DND-41 (cell line): ENCODE measurements at regions not wholly inside any gene's neighbourhood (a gene's known extent, or its start where the extent isn't known, plus 50 kb on each side); places are given as distances from the start of the nearest gene placed in this dataset.

ENCODE experiments used
- ATAC-seq: fragments of 200-7000 bp; cut with Tn5 transposase; 3 replicates; pipeline ENCODE4 v1.9.1; 2021; ENCODE audit warnings: low read depth; ENCODE audit not compliant: insufficient read depth
- DNase-seq: peaks from one replicate; pipeline ENCODE4 v3.0.0-alpha.2; 2020
- H2AFZ ChIP-seq: 2 replicates; pipeline ENCODE4 v1.6.0; 2012; ENCODE audit warnings: low read depth, low read length
- H3K27ac ChIP-seq: 2 replicates; pipeline ENCODE4 v1.5.1; 2012; ENCODE audit warnings: low read length, inconsistent platforms
- H3K27me3 ChIP-seq: fragments of 200-600 bp; sonication (generic); 2 replicates; pipeline ENCODE4 v1.6.0; 2012; ENCODE audit warnings: low read length, mild to moderate bottlenecking, inconsistent platforms; ENCODE audit not compliant: insufficient read depth, poor library complexity
- H3K36me3 ChIP-seq: 2 replicates; pipeline ENCODE4 v1.5.1; 2012; ENCODE audit warnings: low read length, inconsistent platforms; ENCODE audit not compliant: insufficient read depth
- H3K4me1 ChIP-seq: 2 replicates; pipeline ENCODE4 v1.5.1; 2012; ENCODE audit warnings: mild to moderate bottlenecking, low read length; ENCODE audit not compliant: insufficient read depth
- H3K4me2 ChIP-seq: 2 replicates; pipeline ENCODE4 v1.6.0; 2012; ENCODE audit warnings: mild to moderate bottlenecking, moderate library complexity, low read length, inconsistent platforms; ENCODE audit not compliant: insufficient read depth
- H3K4me3 ChIP-seq, 2 experiments: fragments of 200-600 bp in 1 of 2; shearing (Covaris generic) in 1 of 2; 2 replicates each; pipeline ENCODE4 v1.5.1; 2012 to 2016; ENCODE audit warnings: inconsistent platforms in 2 of 2, low read length in 2 of 2, mild to moderate bottlenecking in 2 of 2, low read depth in 1 of 2, moderate library complexity in 1 of 2
- H3K79me2 ChIP-seq: 2 replicates; pipeline ENCODE4 v1.6.0; 2012; ENCODE audit warnings: low read length, inconsistent platforms; ENCODE audit not compliant: insufficient read depth
- H3K9ac ChIP-seq: 2 replicates; pipeline ENCODE4 v1.6.0; 2012; ENCODE audit warnings: low read depth, mild to moderate bottlenecking, inconsistent platforms, low read length, moderate library complexity
- H3K9me3 ChIP-seq: 2 replicates; pipeline ENCODE4 v1.5.1; 2012; ENCODE audit warnings: low read length, moderate library complexity, mild to moderate bottlenecking, inconsistent platforms; ENCODE audit not compliant: insufficient read depth, severe bottlenecking
- H4K20me1 ChIP-seq: 2 replicates; pipeline ENCODE4 v1.6.0; 2012; ENCODE audit warnings: low read length; ENCODE audit not compliant: insufficient read depth
- CTCF ChIP-seq: IDR thresholded peaks from 2 replicates; pipeline ENCODE4 v1.5.1; 2012; ENCODE audit warnings: borderline replicate concordance, low read length, moderate library complexity, mild to moderate bottlenecking; ENCODE audit not compliant: poor library complexity, severe bottlenecking; ENCODE audit errors: extremely low read depth
- EZH2 ChIP-seq: IDR thresholded peaks from 3 replicates; pipeline ENCODE4 v1.6.1; 2012; ENCODE audit warnings: borderline replicate concordance, low read depth, mild to moderate bottlenecking, moderate library complexity, low read length, inconsistent platforms; ENCODE audit not compliant: severe bottlenecking

- H3K4me3 ChIP-seq: no peak overlapping the region
- H3K4me1 ChIP-seq: no peaks in the 10 kb centered on the region
- ATAC-seq (no peak), DNase-seq (no peak)
- H3K27me3 ChIP-seq: no peaks in the 10 kb centered on the region
- TF ChIP-seq CTCF (no peak), EZH2 (no peak)
- H3K9ac ChIP-seq: no peak overlapping the region
- H3K27ac ChIP-seq: no peak overlapping the region
- no peaks in the 10 kb centered on the region for H3K36me3 ChIP-seq
- no peaks in the 10 kb centered on the region for H3K79me2 ChIP-seq
- no peak overlapping the region for H3K4me2 ChIP-seq
- no peaks in the 10 kb centered on the region for H4K20me1 ChIP-seq
- H3K9me3 ChIP-seq: no peaks in the 10 kb centered on the region
- H2AFZ ChIP-seq: no peak overlapping the region
Observed at GRCh38 chr13:107421028-107421427, 794.3 kb downstream of the LIG4 start.

- no peak overlapping the region for H2AFZ ChIP-seq
- no peaks in the 10 kb centered on the region for H3K9me3 ChIP-seq
- H3K4me1 ChIP-seq: no peaks in the 10 kb centered on the region
- no peaks in the 10 kb centered on the region for H4K20me1 ChIP-seq
- DNase-seq (no peak), ATAC-seq (no peak)
- H3K27ac ChIP-seq: no peak overlapping the region
- no peaks in the 10 kb centered on the region for H3K79me2 ChIP-seq
- no peak for TF ChIP-seq EZH2
- no peak for TF ChIP-seq CTCF
- H3K9ac ChIP-seq: no peak overlapping the region
- no peaks in the 10 kb centered on the region for H3K27me3 ChIP-seq
- H3K4me3 ChIP-seq: no peak overlapping the region
- H3K36me3 ChIP-seq: no peaks in the 10 kb centered on the region
- no peak overlapping the region for H3K4me2 ChIP-seq
Observed at GRCh38 chr13:107413005-107413404, 802.3 kb downstream of the LIG4 start.

- Histone ChIP-seq H3K9ac (no peak overlapping the region), H3K27ac (no peak overlapping the region), H2AFZ (no peak overlapping the region), H3K4me2 (no peak overlapping the region), H3K9me3 (no peaks in the 10 kb centered on the region), H3K36me3 (no peaks in the 10 kb centered on the region), H3K4me3 (no peak overlapping the region), H3K27me3 (no peaks in the 10 kb centered on the region), H3K4me1 (no peaks in the 10 kb centered on the region), H3K79me2 (no peaks in the 10 kb centered on the region), H4K20me1 (no peaks in the 10 kb centered on the region)
- ATAC-seq (no peak), DNase-seq (no peak)
- no peak for TF ChIP-seq EZH2
- TF ChIP-seq CTCF: no peak
Observed at GRCh38 chr13:107407074-107407473, 808.3 kb downstream of the LIG4 start.

GRCh38 chr13:107395927-107396662, 819.2 kb downstream of the LIG4 start:
- DNase-seq (no peak), ATAC-seq (no peak)
- TF ChIP-seq EZH2 (no peak), CTCF (no peak)
- Histone ChIP-seq H2AFZ (no peak overlapping the region), H3K4me2 (no peak overlapping the region), H3K36me3 (no peaks in the 10 kb centered on the region), H3K4me1 (no peaks in the 10 kb centered on the region), H3K4me3 (no peak overlapping the region), H3K9me3 (no peaks in the 10 kb centered on the region), H3K79me2 (no peaks in the 10 kb centered on the region), H3K27me3 (no peaks in the 10 kb centered on the region), H3K9ac (no peak overlapping the region), H3K27ac (no peak overlapping the region), H4K20me1 (no peaks in the 10 kb centered on the region)
